ENCODE measurements at regions not wholly inside any gene's neighbourhood (a gene's known extent, or its start where the extent isn't known, plus 50 kb on each side); places are given as distances from the start of the nearest gene placed in this dataset.

GRCh38 chr1:238293075-238293474, 402.4 kb upstream of the ZP4 start:
- H3K4me3 ChIP-seq, result no peak overlapping the region

GRCh38 chr1:238281418-238281817, 390.7 kb upstream of the ZP4 start:
- Histone ChIP-seq H3K27ac (no peak overlapping the region), H3K4me3 (no peak overlapping the region)

More at GRCh38 chr1:238293075-238293474, 402.4 kb upstream of the ZP4 start:
- no peak overlapping the region for H3K27ac ChIP-seq

GRCh38 chr1:238279694-238280380, 389.1 kb upstream of the ZP4 start:
- H3K27ac ChIP-seq, result no peak overlapping the region
- H3K4me3 ChIP-seq, result no peak overlapping the region

- H3K27ac ChIP-seq, result no peak overlapping the region
- H3K4me3 ChIP-seq, result no peak overlapping the region
Observed at GRCh38 chr1:238272145-238272544, 381.4 kb upstream of the ZP4 start.

GRCh38 chr1:238265866-238266265, 375.1 kb upstream of the ZP4 start:
- Histone ChIP-seq H3K4me3 (no peak overlapping the region), H3K27ac (no peak overlapping the region)

GRCh38 chr1:238264951-238265350, 374.2 kb upstream of the ZP4 start:
- H3K27ac ChIP-seq, result no peak overlapping the region

DNA sequence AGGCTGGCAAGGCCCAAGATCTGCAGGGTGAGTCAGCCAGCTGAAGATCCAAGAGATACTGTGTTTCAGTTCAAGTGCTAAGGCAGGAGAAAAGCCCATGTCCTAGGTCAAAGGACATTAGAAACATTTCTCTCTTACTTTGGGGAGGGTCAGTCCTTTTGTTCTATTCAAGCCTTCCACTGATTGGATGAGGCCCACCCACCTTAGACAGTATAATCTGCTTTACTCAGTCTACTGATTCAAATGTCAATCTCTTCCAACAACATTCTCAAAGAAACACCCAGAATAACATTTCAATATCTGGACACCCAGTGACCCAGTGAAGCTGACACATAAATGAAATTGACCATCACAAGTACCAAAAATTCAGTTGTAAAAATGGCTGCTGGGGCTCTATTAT, 367.8 kb upstream of the ZP4 start:
- no peak overlapping the region for H3K4me3 ChIP-seq
- no peak overlapping the region for H3K27ac ChIP-seq

More at GRCh38 chr1:238264951-238265350, 374.2 kb upstream of the ZP4 start:
- no peak overlapping the region for H3K4me3 ChIP-seq

DNA sequence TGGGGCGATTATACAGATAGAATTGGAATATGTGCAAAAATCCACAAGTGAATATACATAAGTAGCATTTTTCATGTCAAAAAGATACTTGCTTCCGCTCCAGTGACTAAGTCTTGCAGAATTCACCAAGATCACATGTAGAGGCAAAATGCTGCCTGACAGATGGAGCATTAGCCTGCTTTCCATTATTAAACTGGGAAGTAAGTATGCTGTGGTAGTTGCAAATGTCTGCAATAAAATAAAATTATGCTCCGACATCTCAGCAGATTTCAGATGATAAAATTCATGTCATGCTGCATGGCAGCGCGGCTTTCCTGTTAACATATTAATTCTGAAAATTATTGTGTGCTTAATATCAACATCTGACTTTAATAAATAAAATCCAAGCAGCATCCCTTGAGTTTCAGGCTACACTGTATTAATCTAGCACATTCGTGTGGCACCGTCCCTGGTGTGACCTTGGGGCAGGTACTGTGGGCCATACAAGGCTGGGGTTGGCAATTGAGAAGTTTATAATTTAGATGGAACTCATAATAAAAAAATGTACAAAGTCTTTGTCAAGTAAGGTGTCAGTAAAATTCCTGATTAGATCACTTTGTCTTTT, 366.4 kb upstream of the ZP4 start:
- no peak overlapping the region for H3K27ac ChIP-seq
- H3K4me3 ChIP-seq, result no peak overlapping the region

- Histone ChIP-seq H3K27ac (no peak overlapping the region), H3K4me3 (no peak overlapping the region)
Observed at GRCh38 chr1:238254935-238255334, 364.2 kb upstream of the ZP4 start.

DNA sequence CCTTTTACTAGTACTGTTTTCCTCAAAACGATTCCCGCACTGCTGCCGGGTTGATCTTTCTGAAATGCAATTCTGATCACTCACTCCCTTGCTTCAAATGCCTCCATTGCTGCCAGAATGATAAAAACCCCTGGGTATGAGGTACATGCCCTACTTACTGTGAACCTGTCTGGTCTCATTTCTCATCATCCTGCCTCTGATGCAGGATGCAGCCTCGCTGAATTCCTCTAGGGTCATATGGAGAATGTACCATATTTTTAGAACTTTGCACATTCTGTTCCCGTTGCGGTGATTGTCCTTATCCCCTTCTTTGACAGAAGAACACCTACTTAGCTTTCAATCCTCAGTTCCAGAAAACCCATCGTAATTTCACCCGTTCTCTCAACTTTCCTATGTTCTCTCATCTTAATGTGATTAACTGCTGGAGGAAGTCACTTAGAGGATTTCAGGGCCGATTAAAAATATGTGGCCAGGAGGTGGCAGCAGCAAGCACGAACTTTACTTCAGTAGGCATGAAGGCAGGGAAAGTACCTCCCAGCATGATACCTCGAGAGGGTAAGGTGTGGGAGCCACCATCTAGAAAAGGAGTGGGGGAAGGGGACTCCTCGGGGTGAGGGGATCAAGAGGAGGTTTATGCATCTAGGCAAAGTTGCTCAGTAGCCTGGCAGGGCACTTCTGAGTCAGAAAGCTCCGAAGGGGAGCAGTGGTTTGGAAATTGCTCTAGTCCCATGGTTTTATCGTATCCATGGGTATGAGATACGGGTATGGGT, 361.5 kb upstream of the ZP4 start:
- H3K27ac ChIP-seq, result no peak overlapping the region
- H3K4me3 ChIP-seq, result no peak overlapping the region

- H3K4me3 ChIP-seq, result no peak overlapping the region
- H3K27ac ChIP-seq, result no peak overlapping the region
Observed at GRCh38 chr1:238248356-238248755, 357.6 kb upstream of the ZP4 start.

GRCh38 chr1:238242181-238242580, 351.5 kb upstream of the ZP4 start:
- no peak overlapping the region for H3K27ac ChIP-seq

DNA sequence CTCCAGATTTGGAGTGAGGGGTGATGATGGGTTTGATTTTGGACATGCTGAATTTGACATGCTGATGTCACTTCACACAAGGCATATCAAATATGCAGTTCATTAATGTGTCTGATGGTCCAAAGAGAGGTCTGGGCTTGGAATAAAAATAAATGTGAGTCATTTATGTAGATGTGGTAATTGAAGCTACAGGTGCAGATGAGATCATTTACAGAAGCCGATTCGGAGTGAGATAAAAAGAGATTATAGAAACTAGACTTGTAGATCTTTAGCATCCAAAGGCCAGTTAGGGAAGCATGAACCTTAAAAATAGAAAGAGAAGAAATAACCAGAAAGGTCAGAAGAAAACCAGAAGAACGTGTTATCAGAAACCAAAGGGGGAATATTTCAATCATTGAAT, 350.9 kb upstream of the ZP4 start:
- Histone ChIP-seq H3K4me3 (no peak overlapping the region), H3K27ac (no peak overlapping the region)

More at GRCh38 chr1:238242181-238242580, 351.5 kb upstream of the ZP4 start:
- no peak overlapping the region for H3K4me3 ChIP-seq

GRCh38 chr1:238239343-238239742, 348.6 kb upstream of the ZP4 start:
- H3K27ac ChIP-seq, result no peak overlapping the region
- no peak overlapping the region for H3K4me3 ChIP-seq

DNA sequence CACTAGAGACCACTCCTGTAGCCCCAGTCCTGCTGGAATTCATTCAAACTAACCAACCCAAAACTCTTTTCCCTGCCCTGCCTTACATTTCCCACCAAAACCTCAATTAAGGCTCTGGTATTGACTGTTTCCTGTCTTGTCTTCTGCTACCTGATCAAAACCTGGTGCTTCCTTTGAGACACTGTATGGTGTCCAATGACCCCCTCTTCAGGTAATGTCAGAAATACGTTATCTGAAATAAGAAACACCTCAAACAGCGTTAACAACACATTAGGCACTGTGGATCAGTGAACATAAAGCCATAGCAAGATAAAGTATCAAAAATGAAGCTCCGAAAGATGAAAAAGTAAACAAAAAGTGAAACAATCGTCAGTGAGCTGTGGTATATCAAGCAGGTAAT, 343.2 kb upstream of the ZP4 start:
- no peak overlapping the region for H3K4me3 ChIP-seq
- H3K27ac ChIP-seq, result no peak overlapping the region

DNA sequence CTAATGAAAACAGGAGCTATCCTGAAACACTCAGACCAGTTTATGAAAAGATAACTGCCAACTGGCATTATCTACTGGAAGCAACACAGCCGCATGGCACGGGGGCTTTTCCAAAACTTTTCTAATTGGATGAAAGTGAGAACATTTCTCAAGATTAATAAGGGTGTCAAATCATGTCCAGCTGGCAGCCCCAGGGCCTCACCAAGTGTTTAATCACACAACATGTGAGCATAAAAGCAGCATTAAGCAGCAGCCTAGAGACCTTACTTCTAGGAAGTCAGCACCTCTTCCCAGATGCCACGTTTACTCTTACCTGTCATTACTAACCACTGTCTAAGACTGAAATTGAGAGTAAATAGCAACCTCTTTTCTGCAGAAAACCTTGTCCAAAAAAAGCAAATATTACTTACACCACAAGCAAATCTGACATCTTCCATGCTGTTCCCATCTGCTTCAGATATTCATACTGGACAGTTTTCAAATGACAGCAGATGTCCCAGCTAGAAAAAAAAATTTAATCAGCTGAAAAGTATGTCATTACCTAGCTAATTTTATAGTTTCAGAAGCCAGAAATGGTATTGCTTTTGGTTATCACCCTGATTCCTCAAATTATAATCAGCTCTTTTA, 341.5 kb upstream of the ZP4 start:
- Histone ChIP-seq H3K4me3 (no peak overlapping the region), H3K27ac (no peak overlapping the region)

- no peak overlapping the region for H3K4me3 ChIP-seq
- no peak overlapping the region for H3K27ac ChIP-seq
Observed at GRCh38 chr1:238226810-238227209, 336.1 kb upstream of the ZP4 start.

DNA sequence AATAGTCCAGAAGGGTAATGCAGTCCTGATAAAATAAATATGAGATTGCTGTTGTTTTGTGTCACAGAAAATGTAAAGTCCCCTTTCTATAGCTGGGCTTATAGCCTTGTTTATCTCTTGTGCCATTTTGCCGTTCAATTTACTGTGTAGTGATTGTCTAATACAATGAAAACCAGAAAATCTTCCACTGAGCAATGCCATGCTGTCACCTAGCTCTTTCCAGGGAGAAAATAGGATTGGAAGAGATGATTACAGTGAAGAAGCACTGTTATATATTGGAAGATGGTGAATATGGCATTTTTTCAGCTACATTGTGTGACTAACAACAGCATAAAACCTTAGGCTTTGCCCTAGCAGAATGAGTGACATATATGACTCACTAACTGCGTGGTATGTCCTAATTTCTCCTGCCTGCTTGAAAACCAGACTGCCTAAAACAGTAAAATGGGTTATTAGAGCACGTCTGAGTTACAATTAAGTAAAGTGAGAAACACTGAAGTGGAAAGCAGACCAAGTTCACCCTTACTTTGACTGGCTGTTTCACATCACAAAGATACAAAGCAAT, 332.4 kb upstream of the ZP4 start:
- H3K27ac ChIP-seq, result no peak overlapping the region

GRCh38 chr1:238221738-238222137, 331.0 kb upstream of the ZP4 start:
- Histone ChIP-seq H3K27ac (no peak overlapping the region), H3K4me3 (no peak overlapping the region)

More for the DNA sequence above, 332.4 kb upstream of the ZP4 start:
- H3K4me3 ChIP-seq, result no peak overlapping the region

- Histone ChIP-seq H3K27ac (no peak overlapping the region), H3K4me3 (no peak overlapping the region)
Observed at GRCh38 chr1:238214449-238214848, 323.7 kb upstream of the ZP4 start.

Measured in skin epidermis (tissue), 12 donors.